Stimulated activated CD8-positive, alpha-beta memory T cell treated with anti-CD3 and anti-CD28 coated beads, Interleukin-4, amount 100 ng/mL, for 48 hours (primary cell): ENCODE measurements at regions not wholly inside any gene's neighbourhood (a gene's known extent, or its start where the extent isn't known, plus 50 kb on each side); places are given as distances from the start of the nearest gene placed in this dataset.
"Not testable (repeated sequence)": the region's sequence is repeated elsewhere in the genome, so short reads cannot be mapped to it uniquely, and the experiment has no call there.

Experiments
- DNase-seq: peaks from one replicate; pipeline ENCODE4 v3.0.0-alpha.2; 2020

DNA sequence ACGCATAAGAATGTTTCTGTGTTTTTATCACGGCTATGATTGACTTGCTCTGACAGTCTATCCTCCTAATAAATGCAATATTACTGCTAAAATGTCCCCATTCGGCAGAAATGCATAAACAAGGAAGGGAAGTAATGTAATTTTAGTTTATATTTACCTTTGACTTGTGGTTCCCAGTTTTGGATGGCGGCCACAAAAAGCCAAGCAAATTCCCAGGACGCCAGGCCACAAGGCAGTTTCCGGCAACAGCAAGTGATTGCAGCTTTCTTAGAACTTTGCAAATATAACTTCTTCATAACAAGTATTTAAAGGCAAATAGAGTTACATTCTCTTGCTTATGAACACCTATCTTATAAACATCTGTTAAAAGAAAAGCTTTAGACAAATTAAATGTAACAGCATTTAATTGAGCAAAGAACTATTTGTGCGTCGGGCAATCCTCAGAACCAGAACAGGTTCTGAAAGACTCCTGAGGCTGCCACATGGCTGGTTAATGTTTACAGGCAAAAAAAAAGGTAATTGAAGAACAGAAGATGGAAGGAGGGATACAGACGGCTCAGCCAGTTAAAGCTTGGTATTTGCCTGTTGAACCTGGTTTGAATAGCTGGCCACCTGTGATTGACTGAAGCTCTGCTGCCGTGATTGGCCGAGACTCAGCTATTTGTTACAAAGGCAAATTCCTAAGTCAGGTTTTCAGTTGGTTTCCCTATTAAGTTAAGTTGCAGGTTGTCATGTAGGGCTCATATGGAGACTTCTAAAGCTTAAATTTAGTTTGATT lies 80.8 kb downstream of the C21orf91 start:
- no peak for DNase-seq

DNA sequence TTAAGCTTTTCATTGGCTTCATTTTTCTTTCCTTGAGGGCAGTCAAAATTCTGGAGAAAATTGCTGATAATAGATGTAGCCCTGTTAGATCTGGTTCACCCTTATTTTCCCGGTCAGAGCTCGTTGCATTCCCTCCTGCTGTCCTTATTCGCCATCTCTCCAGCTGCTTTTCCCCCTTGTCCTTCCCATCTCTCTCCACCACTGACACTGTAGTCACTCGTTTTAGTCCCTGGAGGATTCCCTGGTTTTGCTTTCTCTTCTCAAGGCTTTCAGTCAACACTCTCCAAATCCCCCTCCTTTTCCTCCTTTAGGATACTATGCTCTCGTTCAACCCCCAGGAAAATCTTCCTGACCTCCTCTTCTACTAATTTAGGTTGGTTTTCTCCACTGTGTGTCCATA lies 83.1 kb downstream of the C21orf91 start:
- DNase-seq = no peak

DNA sequence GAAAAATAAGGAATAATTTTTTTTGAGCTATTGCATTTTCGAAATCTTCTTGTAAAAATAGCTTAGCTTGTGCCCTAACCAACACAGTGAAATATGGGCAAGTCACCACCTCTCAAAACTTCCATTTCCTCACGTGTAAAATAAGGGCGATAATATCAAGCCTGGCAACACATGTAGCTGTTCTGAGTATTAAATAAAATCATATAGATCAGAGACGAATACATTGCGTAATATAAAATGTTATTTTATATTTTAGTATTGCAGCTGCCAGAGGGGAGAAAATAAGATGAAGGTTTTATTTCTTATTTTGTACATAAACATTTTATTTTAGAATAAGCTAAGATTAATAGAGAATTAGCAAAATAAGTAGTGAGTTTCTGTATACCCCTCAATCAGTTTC lies 85.9 kb downstream of the C21orf91 start:
- DNase-seq = no peak

DNA sequence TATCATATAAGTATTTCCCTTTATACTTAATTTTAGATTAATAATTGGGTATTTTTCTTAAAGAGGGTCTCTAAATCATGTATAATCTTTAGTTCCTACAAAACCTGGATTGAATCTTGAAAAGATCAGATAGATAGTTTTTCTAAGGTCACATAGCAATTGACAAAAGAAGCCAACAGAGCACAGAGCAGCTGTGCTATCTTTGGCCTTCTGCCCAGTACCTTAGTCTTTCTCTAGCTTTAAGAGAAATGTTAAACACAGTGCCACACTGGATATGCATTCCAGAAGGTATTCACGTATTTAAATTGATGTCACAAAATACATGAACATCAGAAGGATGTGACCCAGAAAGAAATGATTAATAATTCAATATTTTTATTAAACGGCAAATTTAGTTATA lies 86.8 kb downstream of the C21orf91 start:
- DNase-seq = no peak

DNA sequence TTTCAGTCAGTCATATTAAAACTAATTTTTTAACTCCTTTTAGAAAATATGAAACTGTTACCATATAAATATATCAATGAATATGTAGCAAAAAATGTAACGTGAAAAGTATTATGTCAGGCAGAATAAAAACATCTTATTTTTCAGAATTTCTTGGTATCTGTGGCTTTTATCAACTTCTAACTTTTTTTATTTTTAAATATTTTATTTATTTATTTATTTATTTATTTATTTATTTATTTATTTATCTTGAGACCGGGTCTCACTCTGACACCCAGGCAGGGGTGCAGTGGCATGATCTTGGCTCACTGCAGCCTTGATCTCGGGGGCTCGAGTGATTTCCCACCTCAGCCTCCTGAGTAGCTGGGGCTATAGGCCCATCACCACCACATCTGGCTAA lies 87.6 kb downstream of the C21orf91 start:
- DNase-seq = no peak

DNA sequence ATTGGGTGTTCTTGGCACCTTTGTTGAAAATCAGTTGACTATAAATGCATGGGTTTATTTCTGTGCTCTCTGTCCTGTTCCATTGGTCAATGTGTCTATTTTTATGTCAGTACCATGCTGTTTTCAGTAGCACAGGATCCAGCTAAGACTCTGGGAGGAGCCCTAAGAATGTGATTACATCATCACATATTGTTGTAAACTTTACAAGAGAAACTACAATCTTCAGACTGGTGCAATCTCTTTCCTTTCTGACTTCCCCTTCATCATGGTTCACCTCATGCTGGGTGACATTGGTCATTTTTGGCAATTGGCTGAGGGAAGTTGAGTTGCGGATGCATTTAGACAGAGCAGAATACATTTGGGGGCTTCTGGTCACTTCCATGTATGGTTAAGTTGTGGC lies 88.4 kb downstream of the C21orf91 start:
- DNase-seq = no peak

DNA sequence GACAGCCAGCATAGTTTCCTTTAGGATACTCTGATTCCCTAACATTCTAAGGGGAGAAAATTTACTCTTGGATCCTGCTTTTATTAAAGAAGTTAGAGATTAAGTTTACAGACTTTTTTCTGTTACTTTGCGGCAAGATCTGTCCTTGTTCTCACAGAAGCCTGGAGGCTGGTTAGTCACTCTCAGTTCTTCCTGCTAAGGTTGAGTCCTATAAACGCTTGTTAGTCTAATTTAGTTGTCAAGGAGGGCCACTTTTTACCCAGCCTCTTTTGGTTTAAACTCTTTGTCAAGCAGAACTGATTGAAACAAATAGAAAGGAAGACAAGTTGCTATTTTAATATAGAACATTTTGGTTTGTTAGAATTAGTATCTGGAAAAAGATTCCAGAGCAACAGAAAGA lies 89.7 kb downstream of the C21orf91 start:
- no peak for DNase-seq

DNA sequence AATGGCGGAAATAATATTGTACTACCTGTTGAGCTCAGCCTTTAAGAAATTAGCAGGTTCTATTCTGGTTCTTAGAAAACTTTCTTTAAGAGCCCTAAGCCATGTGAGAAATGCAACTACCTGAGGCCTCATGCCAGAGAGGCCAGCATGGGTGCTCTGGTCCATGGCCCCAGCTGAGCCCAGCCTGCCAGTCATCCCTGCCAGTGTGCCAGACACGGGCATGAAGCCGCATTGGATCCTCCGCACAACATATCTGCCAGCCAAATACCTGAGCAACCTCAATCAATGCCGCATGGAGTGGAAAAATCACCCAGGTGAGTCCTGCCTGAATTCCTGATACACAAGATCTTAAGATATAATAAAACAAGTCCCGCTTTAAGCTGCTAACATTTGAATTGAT lies 91.8 kb downstream of the C21orf91 start:
- DNase-seq = no peak

DNA sequence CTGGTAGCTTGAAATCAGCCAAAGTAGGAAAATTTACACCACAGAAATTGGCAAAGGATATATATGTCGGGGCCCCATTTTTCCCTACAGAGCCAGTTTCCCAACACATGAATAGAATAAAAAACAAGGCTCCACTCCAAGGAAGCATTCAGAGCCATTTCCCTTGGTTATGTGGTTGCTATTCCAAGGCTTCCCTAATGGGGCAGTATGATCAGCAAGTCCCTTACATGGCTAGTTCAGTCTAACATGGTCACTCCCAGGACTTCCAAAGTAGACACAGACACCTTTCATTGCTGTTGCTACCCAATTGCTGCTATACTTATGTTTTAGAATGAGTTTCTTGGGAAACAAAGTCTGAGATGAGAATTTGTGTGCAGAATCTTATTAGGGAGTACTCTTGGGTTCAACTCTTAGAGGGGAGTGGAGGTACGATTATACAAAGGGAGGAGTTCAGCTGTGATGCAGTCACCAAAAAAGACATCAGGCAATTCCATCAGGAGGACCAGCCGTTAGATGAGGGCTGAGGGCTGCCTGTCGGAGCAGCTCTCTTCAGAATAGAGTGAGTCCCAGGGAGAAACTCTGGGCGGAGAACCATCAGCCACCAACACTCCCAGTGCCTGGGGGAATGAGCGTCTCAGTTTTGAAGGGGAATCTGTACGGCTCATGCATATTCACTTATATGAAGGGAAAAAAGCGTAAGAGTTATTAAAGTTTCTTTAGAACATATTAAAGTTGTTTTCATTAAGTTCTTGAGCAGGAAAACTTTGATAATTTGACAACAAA lies 92.9 kb downstream of the C21orf91 start:
- DNase-seq = no peak

DNA sequence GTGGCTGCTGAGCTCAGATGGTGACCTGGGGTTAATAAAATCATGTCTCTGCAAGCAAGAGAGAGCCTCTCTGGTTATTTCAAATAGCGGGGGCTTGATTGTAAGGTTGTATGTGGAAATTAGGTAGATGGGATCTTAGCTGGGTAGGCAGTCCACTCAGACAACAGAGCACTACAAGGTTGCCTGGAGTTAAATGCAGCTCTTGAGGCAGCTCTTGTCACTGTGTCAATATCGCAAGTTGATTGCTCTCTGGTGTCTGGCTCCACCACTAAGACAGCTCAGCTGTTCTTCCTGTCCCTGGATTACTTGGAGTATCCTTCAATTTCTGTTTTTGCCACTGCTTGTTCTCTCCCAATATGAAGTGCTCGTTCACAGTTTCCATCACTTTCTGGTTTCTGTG lies 93.8 kb downstream of the C21orf91 start:
- no peak for DNase-seq

DNA sequence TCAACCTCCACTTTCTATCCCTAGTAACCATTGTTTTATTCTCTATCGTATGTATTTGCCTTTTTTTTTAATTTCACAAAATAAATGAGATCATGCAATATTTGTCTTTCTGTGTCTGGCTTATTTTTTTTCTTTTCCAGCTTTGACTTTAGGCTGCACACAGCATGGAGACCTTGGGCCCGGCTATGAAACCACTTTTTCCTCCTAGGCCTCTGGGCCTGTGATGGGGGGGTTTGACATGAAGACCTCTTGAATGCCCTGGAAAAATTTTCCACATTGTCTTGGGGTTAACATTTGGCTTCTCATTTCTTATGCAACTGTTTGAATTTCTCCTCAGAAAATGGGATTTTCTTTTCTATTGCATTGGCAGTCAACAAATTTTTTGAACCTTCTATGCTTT lies 100.2 kb upstream of the BTG3 start:
- DNase-seq = no peak

DNA sequence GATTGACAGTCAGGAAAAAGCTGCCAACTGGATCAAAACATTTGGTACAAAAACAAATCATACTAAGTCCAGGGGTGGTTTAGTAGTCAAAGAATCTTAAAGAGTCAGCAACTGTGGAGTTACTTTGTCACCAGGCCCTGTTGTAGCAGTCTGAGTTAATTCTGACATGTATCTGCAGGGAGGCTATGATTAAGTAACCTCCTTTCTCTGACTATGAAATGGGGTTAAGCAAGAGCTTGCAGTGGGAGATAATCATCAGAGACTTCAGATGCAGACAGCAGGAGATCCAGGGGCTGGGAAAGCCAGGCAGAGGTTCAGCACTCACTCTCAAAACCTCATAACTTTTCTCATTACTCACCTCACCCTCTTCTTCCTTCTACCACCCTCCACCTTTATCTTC lies 99.2 kb upstream of the BTG3 start:
- DNase-seq = no peak

DNA sequence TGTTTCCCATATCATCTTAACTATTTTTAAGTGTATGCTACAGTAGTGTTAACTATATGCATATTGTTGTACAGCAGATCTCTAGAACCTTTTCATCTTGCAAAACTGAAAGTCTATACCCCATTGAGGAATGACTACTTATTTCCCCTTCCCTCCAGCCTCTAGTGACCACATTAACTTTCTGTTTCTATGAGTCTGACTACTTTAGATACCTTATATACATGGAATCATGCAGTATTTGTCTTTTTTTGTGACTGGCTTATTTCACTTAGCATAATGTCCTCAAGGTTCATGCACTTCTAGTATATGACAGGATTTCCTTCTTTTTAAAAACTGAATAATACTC lies 96.5 kb upstream of the BTG3 start:
- no peak for DNase-seq

DNA sequence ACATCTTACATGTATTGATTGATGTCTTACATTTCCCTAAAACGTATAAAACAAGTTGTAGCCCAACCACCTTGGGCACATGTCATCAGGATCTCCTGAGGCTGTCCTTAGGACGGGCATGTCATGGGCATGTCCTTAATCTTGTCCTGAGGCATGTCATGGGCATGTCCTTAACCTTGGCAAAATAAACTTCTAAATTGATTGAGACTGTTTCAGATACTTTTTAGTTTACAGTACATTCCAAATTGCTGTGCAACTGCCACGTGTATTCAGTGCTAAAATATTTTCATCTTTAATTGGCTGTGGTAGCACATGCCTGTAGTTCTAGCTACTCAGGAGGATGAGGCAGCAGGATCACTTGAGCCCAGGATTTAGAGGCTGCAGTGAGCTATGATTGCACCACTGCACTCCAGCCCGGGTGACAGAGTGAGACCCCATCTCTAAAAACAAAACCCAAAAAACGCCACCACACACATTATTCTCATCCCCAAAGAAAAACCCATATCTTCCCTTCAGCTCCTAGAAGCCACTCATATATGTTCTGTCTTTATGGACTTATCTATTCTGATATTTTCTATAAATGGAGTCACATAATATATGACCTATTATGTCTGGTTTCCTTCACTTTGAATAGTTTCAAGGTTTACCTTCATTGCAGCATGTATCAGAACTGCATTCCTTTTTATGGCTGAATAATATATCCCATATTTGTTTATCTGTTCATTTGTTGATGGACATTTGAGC lies 96.0 kb upstream of the BTG3 start:
- DNase-seq = no peak

DNA sequence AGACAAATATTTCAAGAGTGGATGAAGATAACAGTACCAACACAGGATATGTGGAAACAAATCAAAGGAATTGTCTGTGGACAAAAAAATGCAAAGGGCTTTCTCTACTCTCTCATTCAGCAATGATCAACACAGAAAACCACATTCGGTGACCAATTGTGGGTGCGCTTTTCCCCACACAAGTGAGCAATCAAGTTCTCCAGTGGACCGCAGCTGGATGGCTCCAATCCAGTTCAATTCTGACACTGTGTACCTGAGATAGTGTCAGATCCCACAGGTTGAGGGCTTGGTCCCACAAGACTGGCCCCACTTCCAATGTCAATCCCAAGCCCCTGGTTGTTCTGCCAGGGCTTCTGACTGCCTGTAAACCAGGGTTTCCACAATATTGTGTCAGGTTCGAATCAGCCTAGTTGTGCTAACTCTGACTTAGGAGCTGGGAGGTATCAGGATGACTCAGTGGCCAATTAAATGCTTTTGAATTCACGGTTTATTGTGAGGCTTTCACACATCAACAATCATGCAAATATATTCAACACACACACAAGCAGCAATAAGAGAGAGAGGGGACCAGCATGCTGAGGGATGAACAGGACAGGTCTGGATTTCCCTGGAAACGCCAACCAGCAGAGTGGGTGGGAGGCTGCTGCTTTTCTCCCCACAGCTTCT lies 87.0 kb upstream of the BTG3 start:
- no peak for DNase-seq

DNA sequence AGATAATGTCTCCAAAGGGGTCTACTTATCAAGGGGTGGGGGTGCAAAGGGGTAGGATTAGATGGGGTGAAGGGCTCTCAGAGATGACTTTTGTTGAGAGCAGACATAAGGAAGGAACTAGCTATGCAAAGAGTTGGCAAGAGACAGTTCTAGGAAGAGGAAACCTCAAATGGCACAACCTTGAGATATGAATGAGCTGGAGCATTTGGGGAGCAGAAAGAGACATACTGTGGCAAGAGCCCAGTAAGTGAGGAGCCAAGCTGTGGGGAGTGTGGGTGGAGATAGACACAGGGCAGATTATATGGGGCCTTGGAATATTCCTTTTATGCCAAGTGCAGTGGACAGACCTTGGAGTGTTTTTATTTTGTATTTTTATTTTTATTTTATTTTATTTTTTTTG lies 84.8 kb upstream of the BTG3 start:
- no peak for DNase-seq

DNA sequence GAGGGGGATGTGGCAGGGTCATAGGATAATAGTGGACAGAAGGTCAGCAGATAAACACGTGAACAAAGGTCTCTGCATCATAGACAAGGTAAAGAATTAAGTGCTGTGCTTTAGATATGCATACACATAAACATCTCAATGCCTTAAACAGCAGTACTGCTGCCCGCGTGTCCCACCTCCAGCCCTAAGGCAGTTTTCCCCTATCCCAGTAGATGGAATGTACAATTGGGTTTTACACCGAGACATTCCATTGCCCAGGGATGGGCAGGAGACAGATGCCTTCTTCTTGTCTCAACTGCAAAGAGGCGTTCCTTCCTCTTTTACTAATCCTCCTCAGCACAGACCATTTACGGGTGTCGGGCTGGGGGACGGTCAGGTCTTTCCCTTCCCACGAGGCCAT lies 81.7 kb upstream of the BTG3 start:
- not testable (repeated sequence) for DNase-seq

DNA sequence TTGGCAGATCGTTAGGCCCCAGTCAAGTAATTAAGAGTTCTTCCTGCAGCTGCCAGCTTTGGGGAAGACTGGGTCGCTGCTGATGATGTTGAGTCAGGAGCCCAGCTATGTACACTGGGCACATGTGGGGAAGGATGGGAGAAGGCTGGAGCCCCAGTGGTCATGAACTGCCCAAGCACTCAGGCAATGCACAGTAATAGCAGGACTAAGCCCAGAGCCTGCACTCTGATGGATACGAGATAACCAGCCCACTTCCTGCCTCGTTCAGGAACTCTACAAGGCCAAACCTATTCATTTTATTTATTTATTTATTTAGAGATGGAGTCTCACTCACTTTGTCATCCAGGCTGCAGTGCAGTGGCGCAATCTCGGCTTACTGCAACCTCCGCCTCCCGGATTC lies 81.1 kb upstream of the BTG3 start:
- DNase-seq = no peak

DNA sequence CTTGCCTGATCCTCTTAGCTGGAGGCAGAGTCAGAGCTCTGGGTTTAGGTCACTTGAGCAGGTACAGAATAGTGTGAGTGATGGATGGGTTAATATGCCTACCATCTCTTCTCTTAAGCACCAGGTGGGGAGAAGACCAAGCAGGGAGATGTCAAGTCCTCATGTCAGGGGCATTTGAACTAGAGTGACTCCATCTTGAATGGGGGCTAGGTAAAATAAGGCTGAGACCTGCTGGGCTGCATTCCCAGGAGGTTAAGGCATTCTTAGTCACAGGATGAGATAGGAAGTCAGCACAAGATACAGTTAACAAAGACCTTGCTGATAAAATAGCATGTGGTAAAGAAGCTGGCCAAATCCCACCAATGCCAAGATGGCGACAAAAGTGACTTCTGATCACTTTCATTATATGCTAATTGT lies 77.4 kb upstream of the BTG3 start:
- no peak for DNase-seq

DNA sequence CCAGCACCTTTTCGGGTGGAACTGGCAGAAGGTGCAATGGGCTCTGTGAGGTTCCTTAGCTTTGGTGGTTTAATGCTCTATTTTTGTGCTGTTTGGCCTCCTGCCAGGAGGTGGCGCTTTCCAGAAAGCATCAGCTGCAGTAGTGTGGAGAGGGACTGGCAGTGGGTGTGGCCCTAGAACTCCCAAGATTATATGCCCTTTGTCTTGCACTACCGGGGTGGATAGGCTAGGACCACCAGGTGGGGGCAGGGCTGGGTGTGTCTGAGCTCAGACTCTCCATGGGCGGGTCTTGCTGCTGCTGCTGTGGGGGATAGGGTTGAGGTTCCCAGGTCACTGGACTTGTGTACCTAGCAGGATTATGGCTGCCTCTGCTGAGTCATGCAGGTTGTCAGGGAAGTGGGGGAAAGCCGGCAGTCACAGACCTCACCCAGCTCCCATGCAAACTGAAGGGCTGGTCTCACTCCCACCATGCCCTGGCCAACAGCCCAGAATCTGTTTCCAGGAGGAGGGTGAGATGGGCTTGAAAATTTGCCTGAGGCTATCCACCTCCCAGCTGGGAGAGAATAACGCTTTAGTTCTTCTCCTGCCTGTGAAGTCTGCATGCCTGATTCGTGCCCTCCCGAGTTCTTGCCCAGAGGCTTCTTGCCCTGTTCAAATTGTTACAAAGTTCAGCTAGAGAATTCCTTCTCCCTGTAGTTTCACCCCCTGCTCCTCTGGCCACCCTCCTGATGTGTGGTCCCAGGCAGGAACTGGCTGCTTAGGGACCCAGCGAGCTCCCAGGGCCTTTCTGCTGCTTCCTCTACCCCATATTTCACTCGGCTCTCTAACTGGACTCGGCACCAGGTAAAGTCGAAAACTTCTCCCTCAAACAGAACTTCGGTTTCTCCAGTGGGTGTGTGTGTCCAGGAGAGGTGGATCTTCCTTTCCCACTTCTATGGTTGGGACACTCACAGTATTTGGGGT lies 76.5 kb upstream of the BTG3 start:
- DNase-seq = peak; percentile 74

DNA sequence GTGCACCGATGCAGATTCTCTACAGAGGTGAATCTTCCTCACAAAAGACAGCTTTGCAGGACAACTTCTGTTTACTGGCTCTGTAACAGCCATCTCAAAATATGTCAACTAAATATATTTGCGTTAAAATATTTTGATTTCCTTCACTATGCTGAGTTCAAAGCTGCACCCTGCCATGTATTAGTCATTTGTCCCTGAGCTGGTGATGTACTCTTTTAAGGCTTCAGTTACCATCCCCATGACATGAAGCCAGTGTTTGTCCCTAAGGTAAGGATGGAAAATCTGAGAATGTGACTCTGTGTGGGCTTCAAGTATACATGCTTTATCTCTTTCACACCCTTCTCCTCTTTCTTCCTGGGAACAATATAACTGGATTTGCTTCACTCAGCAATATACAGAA lies 70.2 kb upstream of the BTG3 start:
- DNase-seq = no peak

DNA sequence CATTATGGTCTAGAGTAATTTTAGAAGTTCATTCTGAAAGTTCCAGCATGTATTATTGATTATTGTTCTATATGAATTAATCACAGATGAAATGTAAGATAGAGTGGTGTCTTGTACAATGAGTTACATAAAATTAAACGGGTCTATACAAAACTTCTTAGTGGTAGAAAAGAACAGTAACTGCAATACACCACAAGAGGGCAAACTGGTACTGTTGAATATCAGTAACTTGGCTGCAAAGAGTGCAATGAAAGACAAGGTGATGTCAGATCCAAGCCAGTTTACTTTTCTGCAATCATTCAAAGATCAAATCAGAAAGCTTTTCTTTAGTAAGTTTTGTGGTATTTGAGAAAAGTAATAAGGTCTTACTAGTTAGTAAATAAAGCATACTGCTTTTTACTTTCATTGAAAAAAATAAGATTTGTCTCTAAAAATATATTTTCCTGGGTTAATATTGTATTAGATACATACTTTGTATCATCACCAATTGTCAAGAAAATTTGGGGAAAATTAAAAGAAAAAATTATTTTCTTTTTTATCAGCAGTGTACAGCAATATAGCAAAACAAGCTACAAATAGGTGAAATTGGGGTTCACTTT lies 66.4 kb upstream of the BTG3 start:
- no peak for DNase-seq
